B cell (primary cell): ENCODE measurements at regions not wholly inside any gene's neighbourhood (a gene's known extent, or its start where the extent isn't known, plus 50 kb on each side); places are given as distances from the start of the nearest gene placed in this dataset.

Source experiments
- ATAC-seq: fragments of 200-7000 bp; cut with Tn5 transposase; one replicate; pipeline ENCODE4 v1.10.0; 2021; ENCODE audit warnings: low read depth, mild to moderate bottlenecking, moderate number of reproducible peaks, moderate library complexity
- CTCF ChIA-PET: fragments of 350-600 bp; sonication (Branson Sonifier 250); formaldehyde crosslinking; loops from one replicate; lab custom pipeline; 2021; ENCODE audit warnings: antibody characterized with exemption, inconsistent platforms; lab: Charles Lee
- POLR2A ChIA-PET: fragments of 350-600 bp; sonication (Branson Sonifier 250); formaldehyde crosslinking; loops from one replicate; lab custom pipeline; 2021; ENCODE audit warnings: antibody characterized with exemption; lab: Charles Lee
- DNase-seq: peaks from one replicate; pipeline ENCODE4 v3.0.0; 2013
- H2AFZ ChIP-seq: 2 replicates; pipeline ENCODE4 v1.6.1; 2012; ENCODE audit warnings: mild to moderate bottlenecking, low read depth, low read length; ENCODE audit not compliant: insufficient read depth, poor library complexity, severe bottlenecking
- H3K27ac ChIP-seq, 2 donors: 1 replicate in 1 of 2; 2 replicates in 1 of 2; pipeline ENCODE4 v1.5.1; 2012 to 2013; ENCODE audit warnings: low read length in 2 of 2, mild to moderate bottlenecking in 2 of 2, moderate library complexity in 1 of 2
- H3K27me3 ChIP-seq, 4 experiments: fragments of 200-600 bp in 1 of 4; sonication (generic) in 1 of 4; replicated peaks in 1 of 4; 1 replicate in 2 of 4; 2 replicates in 2 of 4; pipeline versions ENCODE4 v1.6.1 to v1.7.0; 2013 to 2016; ENCODE audit warnings: low read length in 3 of 4, mild to moderate bottlenecking in 2 of 4, mixed read lengths in 1 of 4, moderate library complexity in 1 of 4; ENCODE audit not compliant: insufficient read depth in 4 of 4, control insufficient read depth in 3 of 4; ENCODE audit errors: control extremely low read depth in 1 of 4
- H3K36me3 ChIP-seq, 2 experiments: replicated peaks in 1 of 2; 1 replicate in 1 of 2; 2 replicates in 1 of 2; pipeline versions ENCODE4 v1.6.1 to v1.7.1; 2013; ENCODE audit warnings: low read length in 1 of 2; ENCODE audit not compliant: insufficient read depth in 2 of 2, control insufficient read depth in 1 of 2; ENCODE audit errors: control extremely low read depth in 1 of 2, extremely low read depth in 1 of 2
- H3K4me1 ChIP-seq, 2 donors: fragments of 200-600 bp in 1 of 2; sonication (generic) in 1 of 2; 1 replicate in 1 of 2; 2 replicates in 1 of 2; pipeline versions ENCODE4 v1.5.1 to v1.6.1; 2013 to 2017; ENCODE audit warnings: low read length in 2 of 2; ENCODE audit not compliant: control insufficient read depth in 2 of 2, insufficient read depth in 2 of 2
- H3K4me2 ChIP-seq: replicated peaks from 2 replicates; pipeline ENCODE3; 2012; ENCODE audit warnings: mild to moderate bottlenecking, low read depth, low read length; ENCODE audit not compliant: poor library complexity, severe bottlenecking
- H3K4me3 ChIP-seq, 5 experiments: fragments of 200-600 bp in 1 of 5; sonication (generic) in 1 of 5; 1 replicate in 3 of 5; 2 replicates in 2 of 5; pipeline versions ENCODE4 v1.5.1 to v1.7.0; 2011 to 2016; ENCODE audit warnings: low read length in 4 of 5, mild to moderate bottlenecking in 4 of 5, low read depth in 2 of 5, control low read depth in 1 of 5, moderate library complexity in 1 of 5; ENCODE audit not compliant: insufficient read depth in 1 of 5; ENCODE audit errors: control extremely low read depth in 1 of 5, extremely low read depth in 1 of 5
- H3K79me2 ChIP-seq: fragments of 200-600 bp; sonication (generic); one replicate; pipeline ENCODE4 v1.6.0; 2016; ENCODE audit warnings: low read length; ENCODE audit not compliant: control insufficient read depth, insufficient read depth
- H3K9ac ChIP-seq: fragments of 200-600 bp; sonication (generic); 2 replicates; pipeline ENCODE4 v1.6.1; 2017; ENCODE audit warnings: mild to moderate bottlenecking, low read length, moderate library complexity
- H3K9me3 ChIP-seq, 3 donors: one replicate each; pipeline versions ENCODE4 v1.6.1 to v1.7.1; 2013; ENCODE audit warnings: low read length in 2 of 3; ENCODE audit not compliant: control insufficient read depth in 2 of 3, insufficient read depth in 1 of 3; ENCODE audit errors: control extremely low read depth in 1 of 3
- H4K20me1 ChIP-seq: 2 replicates; pipeline ENCODE4 v1.6.0; 2012; ENCODE audit warnings: mild to moderate bottlenecking, low read length; ENCODE audit not compliant: insufficient read depth, control insufficient read depth, poor library complexity, severe bottlenecking
- H3K27ac Mint-ChIP-seq: one replicate; pipeline ENCODE4 v1.8.0; 2021; ENCODE audit warnings: mixed read lengths
- H3K27me3 Mint-ChIP-seq: one replicate; pipeline ENCODE4 v1.8.0; 2021; ENCODE audit warnings: mixed read lengths
- H3K4me1 Mint-ChIP-seq: one replicate; pipeline ENCODE4 v1.8.0; 2021; ENCODE audit warnings: mixed read lengths
- H3K4me3 Mint-ChIP-seq: one replicate; pipeline ENCODE4 v1.8.0; 2021; ENCODE audit warnings: mixed read lengths
- H3K9me3 Mint-ChIP-seq: one replicate; pipeline ENCODE4 v1.8.0; 2022; ENCODE audit warnings: mixed read lengths; ENCODE audit not compliant: insufficient read depth
- CTCF ChIP-seq: fragments of 200-600 bp; IDR thresholded peaks from one replicate; pipeline ENCODE4 v1.8.0; 2022; ENCODE audit warnings: antibody characterized with exemption, mild to moderate bottlenecking
- EZH2 ChIP-seq: IDR thresholded peaks from 2 replicates; pipeline ENCODE4 v1.6.1; 2012; ENCODE audit warnings: borderline replicate concordance, low read depth, mild to moderate bottlenecking, moderate library complexity, low read length; ENCODE audit not compliant: insufficient read depth, poor library complexity, severe bottlenecking
- WGBS: methylation state at CpG from one replicate; pipeline ENCODE4 v1.1.5; 2013; ENCODE audit warnings: missing lambda C conversion rate; ENCODE audit not compliant: insufficient coverage; 5-methylcytosine and 5-hydroxymethylcytosine counted together
- intact Hi-C: fragments of 100-400 bp; cut with micrococcal nuclease; formaldehyde crosslinking; loops from one replicate; pipeline ENCODE4 v1.10.0; 2022

- ATAC-seq (no peak), DNase-seq (no peak)
- Histone ChIP-seq H3K9ac (no peak overlapping the region), H3K4me3 (no peak overlapping the region), H3K27ac (no peak overlapping the region), H3K9me3 (no peaks in the 10 kb centered on the region), H3K4me2 (no peak overlapping the region), H3K79me2 (no peaks in the 10 kb centered on the region), H3K4me1 (no peaks in the 10 kb centered on the region), H3K27me3 (no peaks in the 10 kb centered on the region), H3K36me3 (no peaks in the 10 kb centered on the region), H4K20me1 (no peaks in the 10 kb centered on the region), H2AFZ (no peak overlapping the region)
- POLR2A ChIA-PET = no interaction called here
- no CpG with 5 or more reads among the region's 1 CpG for WGBS
- CTCF ChIA-PET = no interaction called here
- Mint-ChIP-seq H3K4me1 (no peaks in the 10 kb centered on the region), H3K27ac (no peak overlapping the region), H3K4me3 (no peak overlapping the region), H3K9me3 (no peaks in the 10 kb centered on the region), H3K27me3 (no peaks in the 10 kb centered on the region)
- TF ChIP-seq CTCF = no peak
- TF ChIP-seq EZH2 = no peak
- intact Hi-C loops = no loop called here
These were observed 475.8 kb upstream of the OLFM3 start for GRCh38 chr1:102472520-102472919.

- H3K4me1 ChIP-seq = no peaks in the 10 kb centered on the region
- intact Hi-C loops = no loop called here
- ChIA-PET POLR2A (no interaction called here), CTCF (no interaction called here)
- H3K4me2 ChIP-seq = no peak overlapping the region
- ATAC-seq (no peak), DNase-seq (no peak)
- no peak overlapping the region for H3K4me3 ChIP-seq
- WGBS = no CpG with 5 or more reads among the region's 2 CpGs
- no peaks in the 10 kb centered on the region for H3K79me2 ChIP-seq
- no peaks in the 10 kb centered on the region for H3K27me3 ChIP-seq
- H3K9ac ChIP-seq = no peak overlapping the region
- no peak for TF ChIP-seq EZH2
- no peak for TF ChIP-seq CTCF
- Mint-ChIP-seq H3K9me3 (no peaks in the 10 kb centered on the region), H3K4me3 (no peak overlapping the region), H3K27me3 (no peaks in the 10 kb centered on the region), H3K27ac (no peak overlapping the region), H3K4me1 (no peaks in the 10 kb centered on the region)
- H3K9me3 ChIP-seq = no peaks in the 10 kb centered on the region
- no peaks in the 10 kb centered on the region for H4K20me1 ChIP-seq
- no peaks in the 10 kb centered on the region for H3K36me3 ChIP-seq
- no peak overlapping the region for H3K27ac ChIP-seq
- no peak overlapping the region for H2AFZ ChIP-seq
These were observed 474.0 kb upstream of the OLFM3 start for GRCh38 chr1:102470767-102471166.
